PC-9 (cell line): ENCODE measurements at regions not wholly inside any gene's neighbourhood (a gene's known extent, or its start where the extent isn't known, plus 50 kb on each side); places are given as distances from the start of the nearest gene placed in this dataset.

Experiments used
- BruUV-seq: library from RNA; stranded (reverse); fragments of 400-500 nt; replicated peaks from 2 replicates; lab custom pipeline; 2021; lab: Mats Ljungman, UMichigan
- CTCF ChIA-PET: fragments of 300-600 bp; sonication (Branson Sonifier 250); formaldehyde crosslinking; loops from one replicate; lab custom pipeline; 2022; ENCODE audit warnings: antibody characterized with exemption; lab: Charles Lee
- POLR2A ChIA-PET: fragments of 300-600 bp; sonication (Branson Sonifier 250); formaldehyde crosslinking; loops from one replicate; lab custom pipeline; 2022; ENCODE audit warnings: antibody characterized with exemption; ENCODE audit not compliant: unreplicated experiment; lab: Charles Lee
- DNase-seq, 2 experiments: peaks; one replicate each; pipeline versions ENCODE4 v3.0.0 to v3.0.0-alpha.2; 2015 to 2022; ENCODE audit warnings: mixed read lengths in 1 of 2
- H2AFZ ChIP-seq: fragments of 200-600 bp; sonication (generic); 2 replicates; pipeline ENCODE4 v1.8.1; 2017; ENCODE audit warnings: antibody characterized with exemption
- H3F3A ChIP-seq: fragments of 200-600 bp; sonication (generic); 2 replicates; pipeline ENCODE4 v1.8.1; 2017; ENCODE audit warnings: antibody characterized with exemption, mild to moderate bottlenecking, low read depth; ENCODE audit not compliant: insufficient read depth
- H3K27ac ChIP-seq: fragments of 200-600 bp; sonication (generic); 2 replicates; pipeline ENCODE4 v1.6.1; 2016; ENCODE audit warnings: mixed run types
- H3K27me3 ChIP-seq: fragments of 200-600 bp; sonication (generic); 2 replicates; pipeline ENCODE4 v1.6.1; 2016; ENCODE audit warnings: low read depth, mixed run types; ENCODE audit not compliant: insufficient read depth
- H3K36me3 ChIP-seq: fragments of 200-600 bp; sonication (generic); 2 replicates; pipeline ENCODE4 v1.6.1; 2016; ENCODE audit warnings: low read depth, mixed run types
- H3K4me1 ChIP-seq: fragments of 200-600 bp; sonication (generic); replicated peaks from 2 replicates; pipeline ENCODE4 v1.6.1; 2016; ENCODE audit warnings: mixed run types; ENCODE audit not compliant: insufficient read depth
- H3K4me2 ChIP-seq: fragments of 200-600 bp; sonication (generic); 2 replicates; pipeline ENCODE4 v1.6.1; 2017; ENCODE audit warnings: mixed run types
- H3K4me3 ChIP-seq: fragments of 200-600 bp; sonication (generic); 2 replicates; pipeline ENCODE4 v1.6.1; 2016; ENCODE audit warnings: mixed run types
- H3K79me2 ChIP-seq: fragments of 200-600 bp; sonication (generic); 2 replicates; pipeline ENCODE4 v1.6.1; 2017; ENCODE audit warnings: low read depth, mixed run types
- H3K9me2 ChIP-seq: fragments of 200-600 bp; sonication (generic); 2 replicates; pipeline ENCODE4 v1.8.1; 2017; ENCODE audit warnings: mild to moderate bottlenecking; ENCODE audit not compliant: insufficient read depth
- H3K9me3 ChIP-seq: fragments of 200-600 bp; sonication (generic); 2 replicates; pipeline ENCODE4 v1.8.1; 2016; ENCODE audit warnings: low read depth; ENCODE audit not compliant: insufficient read depth
- H4K20me1 ChIP-seq: fragments of 200-600 bp; sonication (generic); 2 replicates; pipeline ENCODE4 v1.8.1; 2017; ENCODE audit not compliant: insufficient read depth
- EZH2 ChIP-seq: fragments of 200-600 bp; sonication (generic); IDR thresholded peaks from 2 replicates; pipeline ENCODE4 v1.8.0; 2017; ENCODE audit warnings: antibody characterized with exemption, low read depth
- intact Hi-C: fragments of 100-400 bp; cut with micrococcal nuclease; formaldehyde crosslinking; loops from one replicate; pipeline ENCODE4 v1.10.0; 2022; ENCODE audit not compliant: unreplicated experiment
- TF ChIP-seq, protein P1 (sequence below): fragments of 200-600 bp; sonication (generic); conservative IDR thresholded peaks from 2 replicates; pipeline ENCODE4 v1.6.1; 2017; ENCODE audit warnings: mixed run types, antibody characterized with exemption, mild to moderate bottlenecking, moderate library complexity

DNA sequence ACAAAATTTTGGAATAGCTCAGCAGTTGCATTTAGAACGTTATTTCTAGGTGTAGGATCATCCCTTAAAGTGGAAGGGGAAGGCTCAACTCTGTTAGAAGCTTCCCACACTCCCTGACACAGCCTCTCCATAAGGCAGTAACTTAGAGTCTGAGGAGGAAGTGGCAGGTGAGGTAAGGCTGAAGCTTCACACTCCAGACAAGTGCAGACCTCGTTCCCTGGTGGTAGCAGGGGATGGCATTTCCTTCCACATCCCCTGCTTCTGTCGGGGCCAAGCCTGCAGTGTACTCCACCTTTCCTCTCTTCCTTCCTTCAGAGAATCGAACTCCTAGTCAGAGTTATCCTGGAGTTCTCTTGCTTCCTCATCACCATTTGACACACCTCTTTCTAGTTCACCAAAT, 224.7 kb downstream of the CYRIA start:
- Histone ChIP-seq H3K9me2 (no peaks in the 10 kb centered on the region), H3K4me2 (no peak overlapping the region), H3K36me3 (no peaks in the 10 kb centered on the region), H3F3A (no peaks in the 10 kb centered on the region), H3K79me2 (no peaks in the 10 kb centered on the region), H3K4me3 (no peak overlapping the region), H2AFZ (no peak overlapping the region), H3K27ac (no peak overlapping the region), H3K9me3 (no peaks in the 10 kb centered on the region), H3K27me3 (peaks cover 3% of the 10 kb centered on the region; the same call in 1 of the 2 replicates), H4K20me1 (no peaks in the 10 kb centered on the region), H3K4me1 (no peaks in the 10 kb centered on the region)
- ChIA-PET POLR2A (no interaction called here), CTCF (no interaction called here)
- BruUV-seq: no TSS peak
- TF ChIP-seq EZH2: no peak
- TF ChIP-seq, protein P1, sequence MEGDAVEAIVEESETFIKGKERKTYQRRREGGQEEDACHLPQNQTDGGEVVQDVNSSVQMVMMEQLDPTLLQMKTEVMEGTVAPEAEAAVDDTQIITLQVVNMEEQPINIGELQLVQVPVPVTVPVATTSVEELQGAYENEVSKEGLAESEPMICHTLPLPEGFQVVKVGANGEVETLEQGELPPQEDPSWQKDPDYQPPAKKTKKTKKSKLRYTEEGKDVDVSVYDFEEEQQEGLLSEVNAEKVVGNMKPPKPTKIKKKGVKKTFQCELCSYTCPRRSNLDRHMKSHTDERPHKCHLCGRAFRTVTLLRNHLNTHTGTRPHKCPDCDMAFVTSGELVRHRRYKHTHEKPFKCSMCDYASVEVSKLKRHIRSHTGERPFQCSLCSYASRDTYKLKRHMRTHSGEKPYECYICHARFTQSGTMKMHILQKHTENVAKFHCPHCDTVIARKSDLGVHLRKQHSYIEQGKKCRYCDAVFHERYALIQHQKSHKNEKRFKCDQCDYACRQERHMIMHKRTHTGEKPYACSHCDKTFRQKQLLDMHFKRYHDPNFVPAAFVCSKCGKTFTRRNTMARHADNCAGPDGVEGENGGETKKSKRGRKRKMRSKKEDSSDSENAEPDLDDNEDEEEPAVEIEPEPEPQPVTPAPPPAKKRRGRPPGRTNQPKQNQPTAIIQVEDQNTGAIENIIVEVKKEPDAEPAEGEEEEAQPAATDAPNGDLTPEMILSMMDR: no peak
- intact Hi-C loops: no loop called here
- no peak for DNase-seq

DNA sequence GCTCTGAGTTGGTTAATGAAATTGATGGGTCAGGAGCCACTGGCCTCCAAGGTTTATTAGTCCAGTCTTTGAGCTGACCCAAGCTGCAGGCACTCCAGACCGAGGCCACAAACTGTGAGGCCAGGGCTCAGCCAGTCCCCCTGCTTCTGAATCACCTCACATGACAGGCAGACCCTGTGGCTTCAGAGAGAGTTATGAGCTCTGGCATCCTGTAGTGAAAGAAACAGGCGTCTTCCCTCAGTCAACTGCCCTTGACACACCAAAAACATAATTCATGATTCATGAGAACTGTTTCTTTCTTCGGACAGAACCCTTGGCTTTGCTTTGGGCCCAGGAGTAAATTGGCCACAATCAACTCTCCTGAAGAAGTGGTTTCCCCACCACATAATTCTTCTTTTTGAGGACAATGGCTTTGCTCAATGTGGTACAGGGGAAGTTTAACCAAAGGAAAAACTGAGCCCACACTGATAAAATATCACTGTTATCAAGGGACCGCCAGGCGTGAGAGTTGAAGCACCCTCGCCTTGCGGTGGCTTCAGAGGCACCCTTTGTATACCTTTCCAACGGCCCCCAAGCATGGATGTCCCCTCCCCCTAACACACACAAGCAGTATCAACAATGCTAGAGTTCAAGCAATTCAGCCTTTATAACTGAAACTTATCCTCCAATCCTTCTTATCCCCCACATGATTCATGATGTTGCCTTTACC, 226.9 kb downstream of the CYRIA start:
- no peak overlapping the region for H3K27ac ChIP-seq
- no peaks in the 10 kb centered on the region for H3K36me3 ChIP-seq
- no peaks in the 10 kb centered on the region for H4K20me1 ChIP-seq
- H3K9me2 ChIP-seq: no peaks in the 10 kb centered on the region
- no peak overlapping the region for H3K4me3 ChIP-seq
- H3F3A ChIP-seq: no peaks in the 10 kb centered on the region
- TF ChIP-seq EZH2: no peak
- TF ChIP-seq, protein P1: no peak
- no peaks in the 10 kb centered on the region for H3K79me2 ChIP-seq
- no peak for DNase-seq
- H3K4me2 ChIP-seq: no peak overlapping the region
- BruUV-seq: no TSS peak
- no peaks in the 10 kb centered on the region for H3K9me3 ChIP-seq
- ChIA-PET CTCF (no interaction called here), POLR2A (no interaction called here)
- no peak overlapping the region for H2AFZ ChIP-seq
- no peaks in the 10 kb centered on the region for H3K4me1 ChIP-seq
- intact Hi-C loops: no loop called here
- H3K27me3 ChIP-seq: peaks cover 3% of the 10 kb centered on the region; the same call in 1 of the 2 replicates

DNA sequence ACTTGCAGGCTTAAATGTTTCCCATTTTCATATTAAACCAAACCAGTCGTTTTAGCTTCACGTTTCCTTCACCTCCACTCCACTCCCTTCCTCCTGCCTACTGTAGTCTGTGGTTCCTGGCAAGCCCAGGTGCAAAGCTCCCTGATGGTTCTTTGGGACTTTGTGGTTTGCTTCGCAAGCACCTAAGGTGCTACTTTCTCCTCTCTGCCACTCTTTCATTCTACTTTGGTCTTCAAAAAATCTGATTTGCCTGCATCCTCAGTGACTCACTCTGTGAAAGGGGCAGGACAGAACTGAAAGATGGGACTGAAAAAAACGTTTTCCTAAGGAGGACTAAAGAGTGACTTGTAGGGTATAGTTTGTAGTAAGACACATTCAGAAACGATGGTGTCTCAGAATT, 228.4 kb downstream of the CYRIA start:
- no peaks in the 10 kb centered on the region for H4K20me1 ChIP-seq
- no peaks in the 10 kb centered on the region for H3K9me2 ChIP-seq
- H3K27ac ChIP-seq: no peak overlapping the region
- TF ChIP-seq EZH2: no peak
- TF ChIP-seq, protein P1: no peak
- BruUV-seq: no TSS peak
- ChIA-PET POLR2A (no interaction called here), CTCF (no interaction called here)
- H3K4me3 ChIP-seq: no peak overlapping the region
- DNase-seq: no peak
- no peaks in the 10 kb centered on the region for H3F3A ChIP-seq
- H3K79me2 ChIP-seq: no peaks in the 10 kb centered on the region
- no peaks in the 10 kb centered on the region for H3K4me1 ChIP-seq
- intact Hi-C loops: no loop called here
- peaks cover 3% of the 10 kb centered on the region; the same call in 1 of the 2 replicates for H3K27me3 ChIP-seq
- no peaks in the 10 kb centered on the region for H3K36me3 ChIP-seq
- no peak overlapping the region for H2AFZ ChIP-seq
- no peak overlapping the region for H3K4me2 ChIP-seq
- no peaks in the 10 kb centered on the region for H3K9me3 ChIP-seq
